Nucleus accumbens (tissue), 56 donors: ENCODE measurements at regions not wholly inside any gene's neighbourhood (a gene's known extent, or its start where the extent isn't known, plus 50 kb on each side); places are given as distances from the start of the nearest gene placed in this dataset.

ENCODE experiments used
- DNase-seq, 56 donors: peaks; one replicate each; lab custom pipeline; 2025; lab: John Stamatoyannopoulos, UW

DNA sequence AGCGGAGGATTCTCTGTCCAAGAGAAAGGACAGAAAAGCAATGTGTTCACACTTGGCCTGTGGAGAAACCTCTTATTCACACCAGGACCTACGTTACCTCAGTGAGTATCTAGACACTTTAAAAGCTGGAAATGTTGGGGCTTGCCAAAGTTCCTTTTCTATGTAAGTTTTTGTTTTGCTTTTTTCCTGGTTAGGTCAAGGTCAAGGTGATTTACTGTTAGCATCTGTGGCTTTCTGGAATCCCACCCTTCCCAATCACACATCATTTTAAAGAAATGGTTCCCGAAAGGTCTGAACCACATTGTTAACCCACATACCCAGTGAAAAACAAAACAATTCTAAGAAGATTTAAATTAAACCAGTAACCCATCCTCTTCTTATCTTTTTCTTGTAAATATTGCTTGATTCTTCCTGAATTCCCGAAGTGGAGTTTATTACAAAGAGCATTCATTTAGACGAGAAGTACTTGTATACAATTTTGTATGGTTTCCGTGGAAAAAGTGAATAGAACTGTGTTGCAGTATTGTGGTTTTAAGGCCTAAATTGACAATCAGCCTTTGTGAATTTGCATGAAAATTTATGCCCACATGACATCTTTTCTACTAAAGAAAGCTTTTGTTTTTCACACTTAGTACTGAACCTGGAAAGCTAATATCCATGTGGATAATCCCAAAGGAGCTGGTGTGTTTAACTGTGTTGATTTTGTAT, 827.0 kb upstream of the IGFBP3 start:
- DNase-seq, result no peak

- no peak for DNase-seq
Measured at GRCh38 chr7:46746695-46747687, 825.9 kb upstream of the IGFBP3 start.

GRCh38 chr7:46745707-46746090, 824.6 kb upstream of the IGFBP3 start:
- DNase-seq, result no peak

- DNase-seq, result no peak
Measured at GRCh38 chr7:46744957-46745706, 824.1 kb upstream of the IGFBP3 start.

DNA sequence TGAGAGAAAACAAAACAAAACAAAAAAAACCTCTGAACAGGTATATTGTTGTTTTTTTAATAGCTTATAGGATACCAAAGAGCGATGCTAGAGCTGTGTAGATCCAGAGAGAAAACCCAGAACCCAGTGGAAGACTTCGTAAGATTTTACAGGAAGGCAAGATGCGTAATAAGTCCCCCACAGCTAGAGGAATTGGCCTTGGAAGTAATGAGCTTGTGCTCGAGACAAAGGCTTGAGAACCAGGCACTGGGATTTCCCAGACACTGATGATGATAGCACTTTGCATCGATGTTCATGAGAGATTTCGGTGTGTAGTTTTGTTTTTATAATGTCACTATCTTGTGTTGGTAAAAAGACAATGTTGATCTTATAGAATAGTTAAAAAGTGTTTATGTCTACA, 821.5 kb upstream of the IGFBP3 start:
- DNase-seq, result no peak

DNA sequence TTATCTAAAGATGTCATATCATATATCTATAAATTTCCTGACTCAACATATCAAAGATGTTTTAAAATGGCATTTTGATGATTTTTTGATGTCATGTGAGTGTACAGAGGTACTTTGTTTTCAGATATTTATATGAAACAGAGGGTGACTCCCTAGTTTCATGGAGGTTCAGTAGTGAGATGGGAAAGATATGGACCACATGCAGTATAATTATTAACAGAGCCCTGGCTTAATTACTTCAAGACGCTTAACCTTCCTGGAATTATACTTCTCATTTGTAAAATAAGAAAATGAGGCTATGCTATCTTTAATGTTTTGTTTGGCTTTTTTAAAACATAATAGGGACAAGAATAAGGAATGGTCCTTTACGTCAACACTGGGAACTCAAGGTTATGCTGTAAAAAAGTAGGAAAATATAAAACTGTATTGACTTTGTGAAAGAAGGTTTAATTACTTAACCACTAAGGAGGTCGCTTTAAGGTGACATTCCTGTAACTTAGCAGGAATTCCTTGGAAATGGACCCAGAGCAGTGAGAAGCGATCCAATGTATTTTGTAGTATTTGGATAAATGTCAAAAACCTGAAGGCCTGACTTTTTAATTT, 821.0 kb upstream of the IGFBP3 start:
- no peak for DNase-seq

- no peak for DNase-seq
Measured at GRCh38 chr7:46741181-46741580, 820.1 kb upstream of the IGFBP3 start.

DNA sequence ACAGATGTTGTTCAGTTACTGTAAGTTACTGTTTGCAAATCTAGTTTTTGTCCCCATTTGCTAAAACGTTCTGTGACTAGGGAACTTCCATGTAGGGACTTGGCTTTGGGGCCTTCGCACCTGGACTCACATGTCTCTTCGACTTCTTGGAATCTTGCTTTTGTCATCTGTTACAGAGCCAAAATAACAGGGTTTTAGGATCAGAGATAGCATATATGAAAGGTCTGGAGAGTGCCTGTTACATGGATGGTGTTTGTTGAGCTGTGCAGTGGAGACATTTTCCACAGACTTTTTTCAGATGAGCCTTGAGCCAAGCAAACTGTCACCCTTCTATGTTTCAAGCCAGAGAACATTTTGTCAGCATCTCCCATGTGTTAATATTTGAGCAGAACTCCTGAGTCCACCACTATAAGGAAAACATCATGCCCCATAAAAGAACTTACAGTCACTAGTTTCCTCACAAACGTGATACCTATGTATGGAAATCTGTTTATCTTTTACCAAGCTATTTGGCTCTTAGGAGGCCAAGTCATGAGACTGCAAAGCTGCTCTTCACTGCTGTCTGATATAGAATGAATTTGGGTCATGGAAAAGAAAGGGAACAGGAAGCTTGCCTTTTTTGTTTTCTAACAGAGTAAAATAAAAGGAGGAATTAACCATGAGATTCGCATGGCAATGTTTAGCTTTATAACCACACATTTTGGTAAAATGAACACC, 818.6 kb upstream of the IGFBP3 start:
- no peak for DNase-seq

DNA sequence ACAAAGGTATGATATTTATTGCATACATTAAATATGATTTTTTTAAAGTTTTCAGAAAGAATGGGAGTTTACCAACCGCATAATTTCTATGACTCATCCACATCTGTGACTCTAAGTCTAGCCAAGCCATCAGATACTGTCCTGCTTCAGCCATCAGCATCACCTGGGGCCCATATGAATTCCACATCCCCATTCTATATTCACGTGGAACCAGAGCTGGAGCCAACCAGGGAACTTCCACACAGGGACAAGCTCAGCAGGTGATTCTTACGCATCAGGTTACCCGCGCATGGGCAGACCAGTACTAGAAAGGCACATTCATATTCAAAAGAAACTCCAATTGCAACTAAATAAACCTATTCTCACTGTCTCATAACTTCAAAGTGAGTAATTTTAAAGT, 817.7 kb upstream of the IGFBP3 start:
- no peak for DNase-seq

- DNase-seq, result no peak
Measured at GRCh38 chr7:46738165-46738564, 817.1 kb upstream of the IGFBP3 start.

GRCh38 chr7:46725838-46726237, 804.8 kb upstream of the IGFBP3 start:
- DNase-seq, result no peak

GRCh38 chr7:46725136-46725535, 804.1 kb upstream of the IGFBP3 start:
- no peak for DNase-seq

DNA sequence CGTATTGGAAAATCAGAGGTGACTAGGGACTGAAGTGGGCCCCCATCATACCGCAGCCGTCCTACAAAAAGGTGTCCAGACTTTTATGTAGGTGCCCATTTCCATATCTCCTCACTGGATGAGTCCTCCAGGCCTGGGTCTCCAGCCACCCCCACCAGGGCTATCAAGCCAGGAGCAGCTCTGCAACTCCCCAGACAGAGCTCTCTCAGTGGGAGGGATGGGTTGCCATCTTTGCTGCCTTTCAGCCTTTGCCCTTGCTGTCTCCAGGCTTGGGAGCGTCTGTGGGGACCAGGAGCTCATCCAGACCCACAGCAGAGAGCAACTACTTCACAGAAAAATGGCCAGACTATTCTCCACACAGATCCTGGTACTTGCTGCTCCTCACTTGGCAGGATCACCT, 802.7 kb upstream of the IGFBP3 start:
- DNase-seq, result no peak

GRCh38 chr7:46723003-46723402, 801.9 kb upstream of the IGFBP3 start:
- DNase-seq, result no peak

GRCh38 chr7:46720761-46721160, 799.7 kb upstream of the IGFBP3 start:
- no peak for DNase-seq

DNA sequence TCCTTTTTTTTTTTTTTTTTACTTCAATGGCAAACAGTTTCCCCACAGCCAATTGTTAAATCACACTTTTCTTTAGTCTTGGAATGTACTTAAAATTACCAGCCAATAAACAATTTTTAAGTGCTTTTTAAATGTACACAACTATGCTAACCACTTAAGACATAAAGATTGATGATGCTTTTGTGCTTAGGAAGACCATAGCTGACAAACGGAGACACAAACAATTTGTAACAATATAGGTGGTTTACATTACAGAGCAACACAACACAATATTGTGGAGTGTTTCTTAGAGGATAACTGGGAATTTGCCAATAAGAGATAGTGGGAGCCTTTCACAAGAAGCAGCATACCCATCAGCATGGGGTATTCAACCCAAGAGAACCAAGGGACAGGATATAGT, 798.5 kb upstream of the IGFBP3 start:
- no peak for DNase-seq

DNA sequence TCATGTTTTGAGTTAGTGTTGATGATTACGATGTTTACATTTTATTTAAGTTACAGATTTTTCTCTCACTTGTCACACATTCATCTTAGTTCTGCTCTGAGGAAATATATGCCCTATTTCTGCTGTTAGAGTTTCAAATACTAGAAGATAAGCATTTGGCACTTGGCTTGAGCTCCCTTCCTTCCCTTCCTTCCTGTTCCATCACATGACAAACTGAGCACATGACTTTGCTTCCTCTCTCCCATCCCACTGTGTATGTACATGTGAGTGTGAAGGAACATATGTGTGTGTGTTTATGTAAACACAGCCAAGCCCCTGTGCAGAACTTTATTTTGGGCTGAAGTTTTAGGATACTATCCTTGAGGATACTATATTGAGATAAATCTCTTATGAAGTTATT, 795.9 kb upstream of the IGFBP3 start:
- DNase-seq, result no peak

DNA sequence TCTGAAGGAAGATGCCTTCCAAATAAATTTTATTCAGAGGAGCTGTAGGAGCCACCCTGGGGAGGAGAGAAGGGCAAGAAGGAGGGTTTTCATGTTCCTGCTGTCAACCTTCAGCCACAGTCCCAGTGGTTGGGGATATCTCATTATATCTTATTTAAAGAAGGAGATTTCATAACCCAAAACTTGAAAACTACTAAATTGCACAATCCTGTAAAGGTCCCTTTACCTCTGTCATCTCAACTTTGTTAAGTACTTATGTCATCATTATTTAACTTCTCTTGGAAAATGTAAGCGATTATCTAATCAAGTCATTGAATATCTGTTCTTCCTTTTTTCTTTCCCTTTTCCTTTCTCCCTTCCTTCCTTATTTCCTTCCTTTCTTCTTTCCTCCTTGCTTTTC, 794.5 kb upstream of the IGFBP3 start:
- DNase-seq, result no peak

- no peak for DNase-seq
Measured at GRCh38 chr7:46714904-46715303, 793.8 kb upstream of the IGFBP3 start.
